ENCODE measurements at regions not wholly inside any gene's neighbourhood (a gene's known extent, or its start where the extent isn't known, plus 50 kb on each side); places are given as distances from the start of the nearest gene placed in this dataset.

GRCh38 chr11:70019576-70020011 lies 58.5 kb upstream of the ANO1 start:
- TF ChIP-seq POLR2AphosphoS5 (IDR thresholded peaks at IDR 0.05): peak in 1 of 3 donors; percentile 25
- no peak for TF ChIP-seq POLR2A (IDR thresholded peaks at IDR 0.05)
- TF ChIP-seq CTCF (IDR thresholded peaks at IDR 0.05): no peak

All from breast epithelium (tissue), 3 donors.